Activated naive CD8-positive, alpha-beta T cell (primary cell): ENCODE measurements at regions not wholly inside any gene's neighbourhood (a gene's known extent, or its start where the extent isn't known, plus 50 kb on each side); places are given as distances from the start of the nearest gene placed in this dataset.

Source experiments
- H3K27ac Mint-ChIP-seq: one replicate; pipeline ENCODE4 v1.8.0; 2021; ENCODE audit warnings: mixed read lengths
- H3K27me3 Mint-ChIP-seq: one replicate; pipeline ENCODE4 v1.8.0; 2021; ENCODE audit warnings: mixed read lengths
- H3K36me3 Mint-ChIP-seq: one replicate; pipeline ENCODE4 v1.8.0; 2021; ENCODE audit warnings: mixed read lengths
- H3K4me1 Mint-ChIP-seq: one replicate; pipeline ENCODE4 v1.8.0; 2021; ENCODE audit warnings: low read depth, mixed read lengths
- H3K4me3 Mint-ChIP-seq: one replicate; pipeline ENCODE4 v1.8.0; 2021; ENCODE audit warnings: mild to moderate bottlenecking, mixed read lengths
- H3K9me3 Mint-ChIP-seq: one replicate; pipeline ENCODE4 v1.8.0; 2021; ENCODE audit warnings: low read depth, mixed read lengths

- Mint-ChIP-seq H3K27me3 (no peaks in the 10 kb centered on the region), H3K27ac (no peak overlapping the region), H3K4me3 (no peak overlapping the region), H3K36me3 (no peaks in the 10 kb centered on the region), H3K4me1 (no peaks in the 10 kb centered on the region), H3K9me3 (peaks cover 3% of the 10 kb centered on the region)
Measured at GRCh38 chr4:181548873-181549575, 694.2 kb upstream of the TENM3 start.

- no peak overlapping the region for H3K4me3 Mint-ChIP-seq
- no peaks in the 10 kb centered on the region for H3K4me1 Mint-ChIP-seq
- H3K27ac Mint-ChIP-seq = no peak overlapping the region
- peaks cover 5% of the 10 kb centered on the region for H3K9me3 Mint-ChIP-seq
- H3K36me3 Mint-ChIP-seq = no peaks in the 10 kb centered on the region
- H3K27me3 Mint-ChIP-seq = no peaks in the 10 kb centered on the region
Measured at GRCh38 chr4:181549576-181550188, 693.5 kb upstream of the TENM3 start.

GRCh38 chr4:181550381-181550780 lies 692.8 kb upstream of the TENM3 start:
- Mint-ChIP-seq H3K27me3 (no peaks in the 10 kb centered on the region), H3K36me3 (no peaks in the 10 kb centered on the region)

GRCh38 chr4:181559637-181560036 lies 683.6 kb upstream of the TENM3 start:
- Mint-ChIP-seq H3K4me1 (no peaks in the 10 kb centered on the region), H3K4me3 (no peak overlapping the region), H3K9me3 (peaks cover 5% of the 10 kb centered on the region), H3K27ac (no peak overlapping the region), H3K36me3 (no peaks in the 10 kb centered on the region), H3K27me3 (no peaks in the 10 kb centered on the region)

More at GRCh38 chr4:181550381-181550780, 692.8 kb upstream of the TENM3 start:
- H3K4me3 Mint-ChIP-seq = no peak overlapping the region
- H3K9me3 Mint-ChIP-seq = peaks cover 5% of the 10 kb centered on the region
- H3K27ac Mint-ChIP-seq = no peak overlapping the region
- no peaks in the 10 kb centered on the region for H3K4me1 Mint-ChIP-seq

- Mint-ChIP-seq H3K27me3 (no peaks in the 10 kb centered on the region), H3K9me3 (peaks cover 5% of the 10 kb centered on the region), H3K4me1 (no peaks in the 10 kb centered on the region), H3K27ac (no peak overlapping the region), H3K36me3 (no peaks in the 10 kb centered on the region), H3K4me3 (no peak overlapping the region)
Measured at GRCh38 chr4:181562399-181562798, 680.8 kb upstream of the TENM3 start.

- no peaks in the 10 kb centered on the region for H3K4me1 Mint-ChIP-seq
- no peak overlapping the region for H3K27ac Mint-ChIP-seq
- no peaks in the 10 kb centered on the region for H3K27me3 Mint-ChIP-seq
- peaks cover 3% of the 10 kb centered on the region for H3K9me3 Mint-ChIP-seq
- no peak overlapping the region for H3K4me3 Mint-ChIP-seq
- no peaks in the 10 kb centered on the region for H3K36me3 Mint-ChIP-seq
Measured at GRCh38 chr4:181564625-181565024, 678.6 kb upstream of the TENM3 start.

- Mint-ChIP-seq H3K4me3 (no peak overlapping the region), H3K27me3 (no peaks in the 10 kb centered on the region), H3K36me3 (no peaks in the 10 kb centered on the region), H3K4me1 (no peaks in the 10 kb centered on the region), H3K9me3 (no peaks in the 10 kb centered on the region), H3K27ac (no peak overlapping the region)
Measured at GRCh38 chr4:181566490-181566889, 676.7 kb upstream of the TENM3 start.

GRCh38 chr4:181569553-181569952 lies 673.6 kb upstream of the TENM3 start:
- H3K4me1 Mint-ChIP-seq = no peaks in the 10 kb centered on the region
- no peak overlapping the region for H3K4me3 Mint-ChIP-seq
- no peaks in the 10 kb centered on the region for H3K36me3 Mint-ChIP-seq
- H3K27me3 Mint-ChIP-seq = no peaks in the 10 kb centered on the region
- no peak overlapping the region for H3K27ac Mint-ChIP-seq
- H3K9me3 Mint-ChIP-seq = peaks cover 4% of the 10 kb centered on the region

- Mint-ChIP-seq H3K4me3 (no peak overlapping the region), H3K9me3 (no peaks in the 10 kb centered on the region), H3K27ac (no peak overlapping the region), H3K4me1 (no peaks in the 10 kb centered on the region), H3K27me3 (no peaks in the 10 kb centered on the region), H3K36me3 (no peaks in the 10 kb centered on the region)
Measured at GRCh38 chr4:181578911-181579310, 664.3 kb upstream of the TENM3 start.

- Mint-ChIP-seq H3K27me3 (no peaks in the 10 kb centered on the region), H3K27ac (no peak overlapping the region), H3K36me3 (no peaks in the 10 kb centered on the region), H3K4me3 (no peak overlapping the region), H3K4me1 (no peaks in the 10 kb centered on the region), H3K9me3 (no peaks in the 10 kb centered on the region)
Measured at GRCh38 chr4:181579486-181579885, 663.7 kb upstream of the TENM3 start.

GRCh38 chr4:181581983-181582382 lies 661.2 kb upstream of the TENM3 start:
- Mint-ChIP-seq H3K9me3 (no peaks in the 10 kb centered on the region), H3K4me3 (no peak overlapping the region), H3K4me1 (no peaks in the 10 kb centered on the region), H3K27ac (no peak overlapping the region), H3K27me3 (no peaks in the 10 kb centered on the region), H3K36me3 (no peaks in the 10 kb centered on the region)

GRCh38 chr4:181582595-181582994 lies 660.6 kb upstream of the TENM3 start:
- H3K27me3 Mint-ChIP-seq = no peaks in the 10 kb centered on the region
- no peaks in the 10 kb centered on the region for H3K36me3 Mint-ChIP-seq
- no peak overlapping the region for H3K27ac Mint-ChIP-seq
- H3K4me3 Mint-ChIP-seq = no peak overlapping the region
- no peaks in the 10 kb centered on the region for H3K9me3 Mint-ChIP-seq
- no peaks in the 10 kb centered on the region for H3K4me1 Mint-ChIP-seq

- Mint-ChIP-seq H3K27ac (no peak overlapping the region), H3K36me3 (no peaks in the 10 kb centered on the region), H3K4me3 (no peak overlapping the region), H3K27me3 (no peaks in the 10 kb centered on the region), H3K4me1 (no peaks in the 10 kb centered on the region), H3K9me3 (no peaks in the 10 kb centered on the region)
Measured at GRCh38 chr4:181588733-181589302, 654.4 kb upstream of the TENM3 start.

- H3K4me3 Mint-ChIP-seq = no peak overlapping the region
- no peaks in the 10 kb centered on the region for H3K9me3 Mint-ChIP-seq
- H3K4me1 Mint-ChIP-seq = no peaks in the 10 kb centered on the region
- no peaks in the 10 kb centered on the region for H3K36me3 Mint-ChIP-seq
- H3K27me3 Mint-ChIP-seq = no peaks in the 10 kb centered on the region
- no peak overlapping the region for H3K27ac Mint-ChIP-seq
Measured at GRCh38 chr4:181592221-181592745, 650.9 kb upstream of the TENM3 start.

- H3K27me3 Mint-ChIP-seq = no peaks in the 10 kb centered on the region
- no peaks in the 10 kb centered on the region for H3K4me1 Mint-ChIP-seq
- H3K9me3 Mint-ChIP-seq = peaks cover 5% of the 10 kb centered on the region
- H3K4me3 Mint-ChIP-seq = no peak overlapping the region
- H3K27ac Mint-ChIP-seq = no peak overlapping the region
- H3K36me3 Mint-ChIP-seq = no peaks in the 10 kb centered on the region
Measured at GRCh38 chr4:181593703-181594102, 649.5 kb upstream of the TENM3 start.
